ENCODE measurements at regions not wholly inside any gene's neighbourhood (a gene's known extent, or its start where the extent isn't known, plus 50 kb on each side); places are given as distances from the start of the nearest gene placed in this dataset.
A peak's percentile ranks its signal among the peaks of the same experiment; 100 is the strongest.

GRCh38 chr2:64914735-64915509, 74.3 kb upstream of the SLC1A4 start:
- Histone ChIP-seq H3T11ph (ENCODE audit: low read length) (no peak overlapping the region), H2BK15ac (ENCODE audit: low read depth, low read length) (no peak overlapping the region), H3K9me3 (ENCODE audit: control insufficient read depth, low read depth, low read length) (no peaks in the 10 kb centered on the region), H3K79me2 (ENCODE audit: insufficient read depth, low read length) (no peaks in the 10 kb centered on the region), H4K8ac (replicated peaks; ENCODE audit: insufficient read length, low read depth, low read length) (no peak overlapping the region), H2BK120ac (ENCODE audit: low read depth, low read length, poor library complexity, severe bottlenecking) (no peak overlapping the region), H4K91ac (ENCODE audit: insufficient read length, low read depth, low read length) (no peak overlapping the region), H3K4ac (ENCODE audit: low read depth, low read length) (no peak overlapping the region), H3K79me1 (ENCODE audit: insufficient read depth, low read depth, low read length, poor library complexity, severe bottlenecking) (no peaks in the 10 kb centered on the region), H3K56ac (ENCODE audit: insufficient read length, low read depth, low read length) (no peak overlapping the region), H4K5ac (ENCODE audit: insufficient read length, low read depth, low read length) (no peak overlapping the region), H3K27ac (ENCODE audit: insufficient read length, low read depth, low read length) (no peak overlapping the region), H3K18ac (ENCODE audit: insufficient read length, low read depth, low read length) (no peak overlapping the region), H2BK20ac (ENCODE audit: low read depth, low read length, poor library complexity, severe bottlenecking) (no peak overlapping the region), H3K23me2 (ENCODE audit: insufficient read length, low read depth, low read length, poor library complexity, severe bottlenecking) (no peaks in the 10 kb centered on the region), H3K4me1 (ENCODE audit: insufficient read depth, low read length) (peaks cover 3% of the 10 kb centered on the region; the same call in 1 of the 2 replicates), H3K14ac (ENCODE audit: insufficient read depth, low read length) (no peak overlapping the region), H3K23ac (ENCODE audit: insufficient read length, low read depth, low read length) (no peak overlapping the region), H2BK12ac (ENCODE audit: insufficient read length, low read depth, low read length) (no peak overlapping the region), H2AFZ (ENCODE audit: low read length) (no peak overlapping the region), H3K27me3 (ENCODE audit: insufficient read depth, low read length) (no peaks in the 10 kb centered on the region), H3K4me2 (ENCODE audit: insufficient read depth, insufficient read length, low read length) (no peak overlapping the region), H4K20me1 (ENCODE audit: control insufficient read depth, insufficient read depth, insufficient read length) (no peaks in the 10 kb centered on the region), H2BK5ac (ENCODE audit: insufficient read length, low read length) (no peak overlapping the region), H3K9ac (ENCODE audit: extremely low read depth, insufficient read length, low read length) (no peak overlapping the region), H2AK5ac (ENCODE audit: insufficient read length, low read length) (no peak overlapping the region)
- Mint-ChIP-seq H3K4me3 (no peak overlapping the region), H3K27ac (peak overlapping the region in 1 of 3 experiments; percentile 10; a peak in 1 of 7 replicates), H3K4me1 (peaks cover 34 to 38% of the 10 kb centered on the region in 2 experiments), H3K36me3 (ENCODE audit: insufficient read depth in 1 of 3, low read depth in 3 of 3) (no peaks in the 10 kb centered on the region), H3K27me3 (ENCODE audit: low read depth) (peaks cover 11% of the 10 kb centered on the region), H3K9me3 (no peaks in the 10 kb centered on the region)
- no peak for TF ChIP-seq CTCF (conservative IDR thresholded peaks at IDR 0.05)
- no peak for DNase-seq
- no CpG with 5 or more reads among the region's 7 CpGs for WGBS (ENCODE audit: extremely low coverage, insufficient read length, low lambda C conversion rate)

Data from H9 (cell line).